H1 (cell line): ENCODE measurements at regions not wholly inside any gene's neighbourhood (a gene's known extent, or its start where the extent isn't known, plus 50 kb on each side); places are given as distances from the start of the nearest gene placed in this dataset.

ENCODE experiments used
- ASH2L ChIP-seq: fragments of 200-600, 300-600 bp; sonication (generic); IDR thresholded peaks from one replicate; pipeline ENCODE4 v1.7.1; 2017; ENCODE audit warnings: low read length
- BRCA1 ChIP-seq: IDR thresholded peaks from 2 replicates; pipeline ENCODE4 v1.6.1; 2012; ENCODE audit warnings: low read depth, low read length, improper control_type of control experiment
- EGR1 ChIP-seq: IDR thresholded peaks from 2 replicates; pipeline ENCODE4 v1.6.1; 2011; ENCODE audit warnings: low read depth, low read length, borderline replicate concordance
- MAFK ChIP-seq: IDR thresholded peaks from 2 replicates; pipeline ENCODE4 v1.6.1; 2012; ENCODE audit warnings: low read depth, mild to moderate bottlenecking, improper control_type of control experiment, low read length
- RNF2 ChIP-seq: fragments of 200-900, 300-1000 bp; sonication (generic); IDR thresholded peaks from 2 replicates; pipeline ENCODE4 v1.7.1; 2016; ENCODE audit warnings: borderline replicate concordance, low read depth, mild to moderate bottlenecking, antibody characterized with exemption, low read length; ENCODE audit not compliant: poor library complexity, severe bottlenecking; ENCODE audit errors: missing control alignments
- SIRT6 ChIP-seq: IDR thresholded peaks from one replicate; pipeline ENCODE4 v1.7.1; 2012; ENCODE audit warnings: low read length, inconsistent platforms

GRCh38 chr9:115978659-115979096, 174.9 kb upstream of the PAPPA start (continued):
- TF ChIP-seq RNF2, result no peak
- no peak for TF ChIP-seq EGR1
- no peak for TF ChIP-seq ASH2L
- no peak for TF ChIP-seq BRCA1
- TF ChIP-seq MAFK, result no peak
- TF ChIP-seq SIRT6, result no peak
- TF ChIP-seq, all 59 proteins: peak for 0
